ENCODE measurements at regions not wholly inside any gene's neighbourhood (a gene's known extent, or its start where the extent isn't known, plus 50 kb on each side); places are given as distances from the start of the nearest gene placed in this dataset.
"Not testable (repeated sequence)": the region's sequence is repeated elsewhere in the genome, so short reads cannot be mapped to it uniquely, and the experiment has no call there.

DNA sequence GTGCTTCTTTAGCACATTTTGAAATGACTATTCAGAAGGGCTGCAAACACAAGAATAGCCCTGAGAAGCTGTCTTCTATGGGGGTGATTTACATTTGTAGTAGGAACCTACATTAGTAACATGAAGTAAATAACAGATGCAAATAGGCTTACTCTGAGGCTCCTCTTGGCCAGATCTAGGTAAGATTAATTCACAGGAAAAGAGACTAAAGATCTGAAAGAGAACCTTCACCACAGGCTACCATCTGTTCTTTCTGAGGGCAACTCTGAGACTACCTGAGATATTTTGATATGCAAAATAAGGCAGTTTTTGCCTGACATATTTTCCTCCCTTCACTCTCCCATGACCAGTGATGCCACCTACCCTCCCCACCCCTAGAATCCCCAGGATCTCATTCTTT lies 1267.8 kb downstream of the PLA2G4A start:
- DNase-seq, result no peak

GRCh38 chr1:188117436-188117835 lies 1288.7 kb downstream of the PLA2G4A start:
- DNase-seq, result no peak

GRCh38 chr1:188122646-188123045 lies 1293.9 kb downstream of the PLA2G4A start:
- DNase-seq, result no peak

GRCh38 chr1:188127507-188127906 lies 1298.8 kb downstream of the PLA2G4A start:
- DNase-seq, result no peak

DNA sequence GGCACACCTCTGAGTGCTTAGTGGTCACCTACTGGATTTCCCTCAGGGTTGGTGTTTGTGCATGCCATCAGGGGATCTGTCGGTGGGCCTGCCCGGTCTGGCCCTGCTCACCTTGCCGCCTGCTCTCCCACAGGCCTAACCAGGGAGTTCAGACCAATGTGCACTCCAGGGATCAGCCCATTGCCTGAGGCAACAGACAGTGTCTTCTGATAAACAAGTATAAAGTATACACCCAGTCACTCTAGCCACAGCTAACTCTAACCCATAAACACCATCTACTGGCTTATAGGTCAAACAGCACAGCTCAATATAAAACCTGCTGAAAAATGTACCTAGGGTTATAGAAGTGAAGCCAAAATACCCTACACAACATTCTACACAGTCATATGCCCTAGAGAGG lies 1300.0 kb downstream of the PLA2G4A start:
- no peak for DNase-seq

DNA sequence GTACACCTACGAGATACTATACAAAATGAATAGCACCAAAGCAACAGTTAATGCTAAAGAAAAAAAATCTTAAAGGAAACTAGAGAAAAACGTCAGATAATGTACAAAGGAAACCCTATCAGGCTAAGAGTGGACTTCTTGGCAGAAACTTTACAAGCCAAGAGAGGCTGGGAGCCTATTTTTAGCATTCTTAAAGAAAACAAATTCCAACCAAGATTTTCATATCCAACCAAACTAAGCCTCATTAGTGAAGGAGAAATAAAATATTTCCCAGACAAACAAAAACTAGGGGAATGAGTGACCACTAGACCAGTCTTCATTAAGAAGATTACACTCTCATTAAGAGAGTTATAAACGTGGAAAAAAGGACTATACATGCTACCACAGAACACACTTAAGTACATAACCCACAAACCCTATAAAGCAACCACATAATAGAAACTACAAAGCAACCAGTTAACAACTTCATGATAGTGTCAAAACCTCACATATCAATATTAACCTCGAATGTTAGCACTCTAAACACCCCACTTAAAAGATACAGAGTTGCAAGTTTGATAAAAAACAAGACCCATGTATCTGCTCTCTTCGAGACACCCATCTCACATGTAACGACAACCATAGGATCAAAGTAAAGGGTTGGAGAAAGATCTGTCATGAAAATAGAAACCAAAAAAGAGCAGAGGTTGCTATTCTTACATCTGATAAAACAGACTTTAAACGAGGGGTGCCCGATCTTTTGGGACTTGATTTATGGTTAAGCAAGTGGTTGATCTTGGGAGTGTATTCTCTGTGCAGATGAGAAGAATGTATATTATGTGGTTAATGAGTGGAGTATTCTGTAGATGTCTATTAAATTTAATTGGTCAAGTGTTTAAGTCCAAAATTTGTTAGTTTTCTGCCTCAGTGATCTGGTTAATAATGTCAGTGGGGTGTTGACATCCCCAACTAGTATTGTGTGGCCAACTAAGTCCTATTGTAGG lies 1301.4 kb downstream of the PLA2G4A start:
- no peak for DNase-seq

- no peak for DNase-seq
Observed at GRCh38 chr1:188137221-188137620, 1308.5 kb downstream of the PLA2G4A start.

DNA sequence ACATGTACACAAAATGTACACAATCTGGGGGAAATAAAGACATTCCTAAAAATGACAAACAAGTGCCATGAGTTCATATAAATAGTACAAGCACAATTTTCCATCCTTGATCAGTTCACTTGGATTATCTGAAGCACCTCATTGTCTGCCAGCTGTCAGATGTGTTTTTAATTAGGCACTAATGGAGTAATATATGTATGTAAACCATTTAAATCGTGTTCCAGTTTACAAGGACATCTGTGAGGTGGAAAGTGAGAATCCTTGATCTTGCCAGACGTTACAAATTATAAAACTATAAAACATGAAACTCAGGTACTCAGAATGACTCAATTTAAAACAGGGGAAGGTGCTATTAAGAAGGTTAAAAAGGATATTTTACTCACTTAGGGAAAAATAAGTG lies 1312.2 kb downstream of the PLA2G4A start:
- DNase-seq, result no peak

DNA sequence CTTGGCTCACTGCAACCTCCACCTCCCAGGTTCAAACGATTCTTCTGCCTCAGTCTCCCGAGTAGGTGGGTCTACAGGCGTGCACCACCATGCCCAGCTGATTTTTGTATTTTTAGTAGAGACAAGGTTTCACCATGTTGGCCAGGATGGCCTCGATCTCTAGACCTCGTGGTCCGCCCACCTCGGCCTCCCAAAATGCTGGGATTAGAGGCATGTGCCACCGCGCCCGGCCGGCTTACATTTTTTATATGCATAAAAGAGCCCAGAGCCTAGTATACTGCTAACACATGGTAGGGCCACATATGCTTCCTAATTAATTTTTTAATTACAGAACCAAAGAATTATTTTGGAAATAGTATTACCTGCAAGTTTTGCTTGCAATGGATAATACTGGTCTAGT lies 1325.4 kb downstream of the PLA2G4A start:
- no peak for DNase-seq

DNA sequence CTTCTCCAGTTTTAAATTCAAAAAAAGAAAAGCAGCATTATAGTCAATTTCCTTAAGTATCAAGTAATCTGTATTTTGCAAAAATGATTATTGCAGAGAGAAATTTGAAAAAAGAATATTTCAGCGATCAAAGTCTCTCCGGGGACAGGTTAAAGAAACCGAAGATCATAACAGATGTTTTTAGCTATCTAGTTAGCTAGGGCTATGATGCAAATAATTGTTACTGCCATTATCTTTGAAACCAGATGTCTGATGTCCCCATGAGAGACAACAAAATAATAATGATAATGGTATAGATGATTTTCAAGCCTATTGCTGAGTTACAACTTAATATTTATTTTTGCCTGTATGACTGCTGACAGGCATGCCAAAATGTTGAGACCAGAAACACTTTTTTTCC lies 1326.0 kb downstream of the PLA2G4A start:
- no peak for DNase-seq

GRCh38 chr1:188155261-188155660 lies 1326.5 kb downstream of the PLA2G4A start:
- no peak for DNase-seq

DNA sequence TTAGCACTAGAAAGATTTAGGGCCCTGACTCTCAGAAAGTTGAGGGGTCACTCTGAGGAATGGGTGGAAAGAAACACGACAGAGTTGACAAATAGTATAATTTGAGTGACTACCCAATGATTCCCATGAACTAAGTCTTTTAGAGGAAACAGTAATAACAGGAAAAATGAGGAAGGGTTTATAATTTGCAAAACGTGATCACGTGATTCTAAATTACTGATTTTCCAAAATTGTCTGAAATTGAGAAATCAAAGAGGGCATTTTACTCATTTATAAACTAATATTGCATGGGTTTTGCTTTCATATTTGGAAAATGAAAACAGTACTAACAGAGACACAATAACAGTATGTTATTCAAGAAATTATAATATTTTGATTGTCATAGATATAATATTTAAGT lies 1335.7 kb downstream of the PLA2G4A start:
- DNase-seq, result no peak

GRCh38 chr1:188166654-188167053 lies 1337.9 kb downstream of the PLA2G4A start:
- no peak for DNase-seq

GRCh38 chr1:188169971-188170370 lies 1341.2 kb downstream of the PLA2G4A start:
- DNase-seq, result no peak

- DNase-seq, result no peak
Observed at GRCh38 chr1:188170411-188170810, 1341.7 kb downstream of the PLA2G4A start.

GRCh38 chr1:188170935-188171334 lies 1342.2 kb downstream of the PLA2G4A start:
- no peak for DNase-seq

- not testable (repeated sequence) for DNase-seq
Observed at GRCh38 chr1:188182063-188182462, 1353.3 kb downstream of the PLA2G4A start.

DNA sequence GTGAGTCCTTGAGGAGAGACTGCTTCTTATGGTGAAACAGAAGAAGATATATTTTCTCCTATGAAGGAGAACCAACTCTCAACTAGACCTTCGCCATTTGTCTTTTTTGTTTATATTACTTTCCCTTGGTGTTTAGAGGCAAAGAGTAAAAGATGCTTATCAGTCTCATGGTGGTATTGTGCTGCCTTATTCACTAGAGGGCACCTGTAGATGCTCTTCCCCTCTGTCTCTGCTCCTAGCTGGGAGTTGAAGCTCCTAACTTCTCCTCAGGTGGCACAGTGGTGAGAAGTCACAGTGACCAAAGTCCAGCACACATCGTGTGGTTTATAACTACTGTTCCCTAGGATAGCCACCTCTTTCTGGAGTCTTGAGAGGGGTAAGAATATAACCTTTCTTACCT lies 1359.6 kb downstream of the PLA2G4A start:
- DNase-seq, result no peak

GRCh38 chr1:188194916-188195315 lies 1366.2 kb downstream of the PLA2G4A start:
- no peak for DNase-seq

- DNase-seq, result no peak
Observed at GRCh38 chr1:188218289-188218688, 1389.5 kb downstream of the PLA2G4A start.

DNA sequence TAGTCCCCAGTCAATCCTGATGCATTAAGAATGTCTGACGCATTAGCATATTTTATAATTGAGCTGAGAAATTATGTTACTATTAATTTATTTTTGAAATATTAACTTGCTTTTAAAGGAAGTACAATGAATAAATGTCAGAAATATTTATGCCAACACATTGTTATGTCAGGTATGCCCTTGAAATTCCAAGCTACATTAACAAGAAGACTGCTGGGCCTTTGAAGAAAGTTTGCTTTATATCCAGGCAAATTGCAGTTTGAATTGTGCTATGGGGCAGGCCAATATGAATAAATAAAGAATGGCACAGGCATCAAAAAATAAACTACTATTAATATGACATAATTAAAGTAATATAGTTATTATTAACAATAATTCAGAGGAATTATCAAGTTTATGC lies 1391.3 kb downstream of the PLA2G4A start:
- DNase-seq, result no peak

DNA sequence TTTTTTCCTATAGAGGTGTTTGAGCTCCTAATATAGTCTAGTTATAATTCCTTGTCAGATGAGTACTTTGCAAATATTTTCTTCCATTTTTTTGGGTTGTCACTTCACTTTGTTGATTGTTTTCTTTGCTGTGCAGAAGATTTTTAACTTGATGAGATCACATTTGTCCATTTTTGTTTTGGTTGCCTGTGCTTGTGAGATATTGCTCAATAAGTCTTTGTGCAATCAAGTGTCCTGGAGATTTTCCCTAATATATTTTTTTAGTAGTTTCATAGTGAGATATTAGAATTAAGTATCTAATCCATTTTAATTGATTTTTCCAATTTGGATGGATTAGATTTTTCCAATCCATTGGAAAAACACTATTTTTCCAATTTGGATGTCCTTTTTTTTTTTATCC lies 1395.5 kb downstream of the PLA2G4A start:
- no peak for DNase-seq

- no peak for DNase-seq
Observed at GRCh38 chr1:188225975-188226374, 1397.2 kb downstream of the PLA2G4A start.

DNA sequence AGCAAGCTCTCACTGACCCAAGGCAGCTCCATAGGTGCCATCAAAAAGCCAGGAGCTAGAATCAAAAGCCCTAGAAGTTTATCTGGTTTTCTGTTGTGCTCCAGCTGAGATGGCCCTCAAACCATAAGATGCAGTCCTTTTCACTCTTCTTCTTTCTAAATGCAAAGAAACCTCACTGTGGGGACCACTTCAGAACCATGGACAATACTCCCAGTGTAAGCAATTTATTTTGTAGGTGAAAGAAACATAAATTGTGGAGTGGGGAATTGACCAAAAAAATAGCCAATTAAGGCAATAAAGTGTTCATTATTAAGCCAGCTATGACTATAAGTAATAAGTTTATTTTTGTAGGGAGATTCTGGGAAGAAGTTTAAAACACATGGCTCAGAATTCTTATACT lies 1399.9 kb downstream of the PLA2G4A start:
- no peak for DNase-seq
